HG02973 (cell line): ENCODE measurements at regions not wholly inside any gene's neighbourhood (a gene's known extent, or its start where the extent isn't known, plus 50 kb on each side); places are given as distances from the start of the nearest gene placed in this dataset.

Source experiments
- ATAC-seq: cut with Tn5 transposase; IDR thresholded peaks from one replicate; pipeline ENCODE4 v1.9.1; 2021; ENCODE audit warnings: moderate library complexity; ENCODE audit not compliant: unreplicated experiment

DNA sequence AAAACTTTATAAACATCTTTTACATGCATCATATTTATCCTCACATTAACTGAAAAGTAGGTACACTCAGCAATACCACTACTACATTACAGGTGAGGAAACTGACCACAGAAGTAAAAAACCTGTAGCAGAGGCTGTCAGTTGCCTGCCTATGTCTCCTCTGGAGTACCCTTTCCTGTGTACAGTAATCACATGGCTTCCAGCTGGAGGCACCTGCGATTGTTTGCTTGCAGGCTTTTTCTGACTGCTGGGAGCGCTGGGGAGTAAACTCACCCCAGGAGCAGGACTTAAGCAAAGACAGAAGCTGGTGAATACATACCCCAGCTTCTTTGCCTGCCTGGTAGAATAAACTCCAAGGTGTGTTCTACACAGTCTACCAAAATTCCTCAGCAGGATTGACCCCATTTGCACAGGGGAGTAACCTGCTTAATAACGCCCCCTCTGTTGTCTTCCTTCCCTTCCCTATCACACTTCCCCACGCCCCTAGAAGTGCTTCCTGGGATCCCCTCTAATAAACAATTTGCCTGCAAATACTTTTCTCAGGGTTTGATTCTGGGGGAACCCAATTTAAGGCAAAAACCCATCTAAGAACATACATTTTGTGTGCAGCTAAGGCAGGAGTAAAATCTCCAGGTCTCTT is 138.9 kb downstream of the PTH2R start:
- ATAC-seq, result no peak

- no peak for ATAC-seq
Measured at GRCh38 chr2:208546107-208546506, 139.5 kb downstream of the PTH2R start.

DNA sequence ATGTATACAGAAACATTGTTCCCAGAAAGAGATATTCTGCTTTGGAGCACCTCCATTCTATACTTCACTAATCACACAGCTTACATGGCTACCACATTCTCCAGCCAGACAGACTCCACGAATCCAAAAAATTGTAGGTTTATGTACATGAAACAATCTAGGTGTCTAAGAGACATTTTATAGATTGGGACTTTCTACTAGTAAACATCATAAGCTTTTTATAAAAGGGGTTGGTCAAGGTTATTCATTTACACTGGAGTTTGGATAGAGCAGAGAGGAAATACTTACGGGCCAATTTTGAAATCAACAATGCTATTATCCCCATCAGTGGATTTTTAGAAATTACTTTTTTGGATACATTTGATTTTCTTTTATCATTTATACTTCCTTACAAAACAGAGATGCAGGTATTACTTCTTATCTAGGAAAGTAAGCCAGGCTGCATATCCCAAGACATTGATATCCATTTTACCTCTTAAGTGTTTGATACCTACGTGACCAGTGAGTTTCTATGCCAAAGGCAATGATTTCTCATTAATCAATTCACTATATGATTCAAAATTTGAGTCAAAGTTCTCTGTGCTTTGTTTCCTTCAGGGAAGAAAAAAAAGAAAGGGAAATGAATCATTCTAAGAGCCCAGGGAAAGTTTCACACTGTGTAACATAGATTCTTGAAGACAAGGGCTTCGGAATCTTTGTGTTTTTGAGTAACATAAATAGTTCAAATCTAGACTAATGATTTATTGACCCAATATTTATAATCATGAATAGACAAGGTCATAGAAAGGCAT is 140.5 kb downstream of the PTH2R start:
- no peak for ATAC-seq

DNA sequence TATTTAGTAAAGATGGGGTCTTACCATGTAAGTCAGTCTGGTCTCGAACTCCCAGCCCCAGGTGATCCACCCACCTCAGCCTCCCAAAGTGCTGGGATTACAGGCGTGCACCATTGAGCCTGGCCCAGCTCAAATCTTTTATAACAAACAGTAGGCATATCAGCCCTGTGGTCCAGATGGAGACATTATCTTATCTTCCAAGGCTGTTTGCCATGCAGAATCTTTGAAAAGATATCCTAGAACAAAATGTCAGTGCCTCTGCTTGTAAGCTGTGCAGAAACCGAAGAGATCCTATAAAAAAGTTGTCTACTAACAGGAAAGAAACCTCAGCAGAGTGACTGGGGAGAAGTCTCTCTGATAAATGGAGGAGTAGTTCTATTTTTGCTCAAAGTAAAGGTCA is 142.1 kb downstream of the PTH2R start:
- no peak for ATAC-seq

GRCh38 chr2:208549546-208550158 is 143.1 kb downstream of the PTH2R start:
- no peak for ATAC-seq

DNA sequence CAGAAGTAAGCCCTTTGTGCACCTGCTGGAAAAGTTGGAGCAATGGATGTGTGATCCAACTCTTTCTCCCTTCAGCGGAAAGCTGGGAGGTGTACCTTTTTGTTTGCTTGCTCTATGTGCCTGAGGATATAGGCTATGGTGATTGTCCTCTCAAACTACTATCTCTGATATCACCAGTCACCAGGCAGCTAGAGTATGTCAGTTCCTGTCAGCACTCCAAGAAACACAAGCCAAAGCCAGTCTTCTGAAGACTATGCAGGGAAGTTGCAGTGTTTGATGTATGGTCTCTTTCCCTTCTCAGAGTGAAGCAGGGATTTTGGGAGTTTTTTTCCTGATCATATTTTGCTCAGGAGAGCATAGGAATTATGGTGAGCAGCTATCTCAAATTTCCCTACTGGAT is 146.4 kb downstream of the PTH2R start:
- ATAC-seq, result no peak

DNA sequence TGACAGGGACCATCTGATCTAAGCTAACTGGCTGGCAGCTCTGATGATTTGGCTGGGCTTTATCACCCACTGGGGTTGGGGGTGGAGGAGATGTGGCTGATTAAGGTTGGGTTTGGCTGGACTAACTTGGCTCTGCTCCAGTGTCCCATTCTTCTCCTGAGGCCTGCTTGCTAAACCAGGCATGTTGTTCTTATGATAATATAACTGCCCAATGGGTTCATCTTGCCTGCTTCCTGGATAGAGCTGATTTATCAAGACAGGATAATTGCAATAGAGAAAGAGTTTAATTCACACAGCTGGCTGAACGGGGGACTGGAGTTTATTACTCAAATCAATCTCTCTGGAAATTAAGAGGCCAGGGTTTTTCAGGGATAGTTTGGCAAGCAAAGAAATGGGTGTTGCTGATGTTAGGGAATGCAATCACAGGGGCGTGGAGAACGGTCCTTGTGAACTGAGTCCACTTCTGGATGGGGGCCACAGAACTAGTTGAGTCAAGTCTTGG is 150.4 kb downstream of the PTH2R start:
- ATAC-seq, result no peak

GRCh38 chr2:208565690-208566416 is 159.3 kb downstream of the PTH2R start:
- ATAC-seq, result no peak

DNA sequence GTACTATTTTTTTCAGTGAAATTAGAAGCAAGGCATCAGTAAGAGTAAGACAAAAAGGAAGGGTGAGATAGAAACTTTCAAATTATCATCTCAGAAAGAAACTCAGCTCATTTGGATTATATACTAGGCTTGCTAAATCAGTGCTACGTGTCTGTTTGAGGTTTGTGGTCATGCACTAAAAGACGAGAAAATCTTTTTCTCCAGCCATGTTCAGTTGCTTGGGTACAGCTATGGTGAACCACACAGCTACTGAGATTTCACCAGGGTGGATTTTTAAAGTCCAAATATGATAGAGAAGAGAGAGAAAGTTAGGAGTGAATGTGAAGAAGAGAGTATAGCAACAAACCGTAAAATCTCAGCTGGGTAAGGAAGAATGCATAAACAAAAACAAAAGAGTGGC is 161.6 kb downstream of the PTH2R start:
- no peak for ATAC-seq

DNA sequence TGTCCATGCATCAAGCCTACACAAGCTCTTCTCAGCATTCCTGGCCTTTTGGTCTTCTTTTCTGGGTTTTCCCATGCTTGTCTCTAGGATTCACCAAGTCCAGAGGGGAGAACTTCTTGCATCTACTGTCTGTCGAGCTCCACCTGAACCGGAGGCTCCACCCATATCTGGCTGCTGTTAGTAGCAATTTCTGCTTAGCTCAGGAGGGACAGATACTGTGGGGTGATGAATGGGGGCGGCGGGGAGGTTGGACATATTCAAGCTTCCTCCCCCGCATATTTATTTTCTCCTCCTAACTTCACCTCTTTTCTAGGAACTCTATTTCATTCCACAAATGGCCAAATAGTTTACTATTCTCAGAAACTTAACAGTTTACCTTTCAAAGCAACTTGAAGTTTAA is 163.5 kb downstream of the PTH2R start:
- no peak for ATAC-seq

DNA sequence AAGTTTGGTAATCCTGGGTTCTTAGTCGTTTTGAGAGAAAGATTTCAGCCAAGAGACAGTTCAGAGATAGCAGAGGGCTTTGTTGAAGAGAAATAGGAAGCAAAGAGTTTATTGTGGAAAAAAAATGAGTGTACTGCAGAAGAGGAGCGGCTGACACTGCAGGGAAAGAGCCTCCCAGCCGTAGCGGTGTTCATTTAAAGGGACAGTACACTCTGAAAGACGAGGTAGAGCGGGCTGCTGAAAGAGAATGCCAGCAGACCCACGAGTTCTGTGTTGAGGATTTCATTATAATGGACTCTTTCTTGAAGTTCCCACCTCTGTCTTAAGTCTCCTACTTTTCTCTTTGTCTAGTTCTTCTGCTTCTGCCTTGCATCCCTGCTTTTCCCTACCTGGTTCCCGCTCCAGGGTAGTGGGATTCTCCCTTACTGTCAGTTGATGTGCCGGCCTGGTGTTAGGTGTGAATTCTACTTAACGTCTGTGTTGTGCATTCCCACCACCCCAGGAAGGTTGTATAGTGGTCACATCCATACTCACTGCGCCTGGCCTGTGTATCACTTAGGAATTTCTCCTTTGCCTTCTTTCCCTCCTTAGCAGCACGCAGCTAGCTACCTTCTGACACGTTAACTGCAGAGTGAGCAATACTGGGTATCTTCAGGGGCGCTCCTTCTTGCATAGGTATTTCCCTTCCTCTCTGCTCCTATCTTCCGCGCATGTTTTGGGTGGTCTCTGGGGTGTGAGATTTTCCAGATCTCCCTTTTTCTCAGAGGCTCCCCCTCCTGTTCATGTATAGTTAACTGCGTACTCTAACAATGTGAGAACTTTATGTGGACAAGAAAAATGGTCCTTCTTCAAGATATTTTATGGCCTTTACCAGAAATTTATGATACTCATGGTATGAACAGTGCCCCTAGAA is 164.5 kb downstream of the PTH2R start:
- no peak for ATAC-seq

DNA sequence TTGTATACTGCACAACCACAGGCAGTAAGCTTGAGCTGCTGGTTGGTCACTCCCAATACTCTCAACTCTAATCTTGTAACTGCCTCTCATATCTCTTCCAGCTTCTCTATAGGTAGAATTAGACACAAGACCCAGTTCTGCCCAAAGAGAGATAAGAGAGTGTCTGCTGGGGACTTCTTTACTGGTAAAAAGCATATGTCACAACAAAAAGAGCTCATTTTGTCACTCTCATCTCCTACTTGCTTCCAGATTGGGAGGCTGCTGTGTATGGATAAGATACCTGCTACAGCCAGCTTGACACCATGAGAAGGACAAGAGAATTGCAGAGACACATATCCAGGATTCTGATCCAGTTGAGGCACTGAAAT is 165.2 kb downstream of the PTH2R start:
- no peak for ATAC-seq

DNA sequence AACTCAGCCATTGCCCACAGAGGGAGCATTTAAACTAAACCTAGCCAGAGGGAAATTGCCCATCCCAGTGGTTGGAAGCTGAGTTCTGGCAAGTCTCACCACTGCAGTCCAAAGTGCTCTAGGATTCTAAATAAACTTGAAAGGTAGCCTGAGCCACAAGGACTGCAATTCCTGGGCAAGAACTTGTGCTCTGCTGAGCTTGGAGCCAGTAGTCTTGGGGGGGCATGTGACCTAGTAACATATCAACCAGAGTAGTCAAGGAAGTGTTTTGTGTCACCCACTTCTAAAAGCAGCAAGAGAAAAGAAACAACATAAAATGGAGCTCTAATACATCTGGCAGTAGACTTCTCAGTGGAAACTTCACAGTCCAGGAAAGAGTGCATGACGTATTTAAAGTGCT is 167.0 kb downstream of the PTH2R start:
- no peak for ATAC-seq

DNA sequence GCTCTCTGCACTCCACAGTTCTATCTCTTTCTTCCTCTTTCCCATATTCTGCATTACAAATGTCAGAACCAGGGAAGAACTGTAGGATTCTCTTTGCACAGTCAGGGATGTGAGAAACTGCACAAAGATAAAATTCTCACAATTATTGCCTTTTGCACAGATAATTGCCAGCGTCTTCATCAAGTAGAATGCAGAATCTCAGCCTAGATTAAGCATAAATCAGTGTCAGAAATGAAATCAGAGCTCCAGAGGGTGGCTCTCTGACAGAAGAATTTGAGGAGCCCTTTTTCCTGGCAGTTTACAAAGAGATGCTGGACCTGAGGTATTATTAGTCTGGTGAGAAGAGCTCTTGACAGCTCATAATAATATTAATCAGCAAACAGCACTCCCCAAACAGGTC is 173.1 kb downstream of the PTH2R start:
- no peak for ATAC-seq

- ATAC-seq, result no peak
Measured at GRCh38 chr2:208584378-208584985, 177.9 kb downstream of the PTH2R start.

DNA sequence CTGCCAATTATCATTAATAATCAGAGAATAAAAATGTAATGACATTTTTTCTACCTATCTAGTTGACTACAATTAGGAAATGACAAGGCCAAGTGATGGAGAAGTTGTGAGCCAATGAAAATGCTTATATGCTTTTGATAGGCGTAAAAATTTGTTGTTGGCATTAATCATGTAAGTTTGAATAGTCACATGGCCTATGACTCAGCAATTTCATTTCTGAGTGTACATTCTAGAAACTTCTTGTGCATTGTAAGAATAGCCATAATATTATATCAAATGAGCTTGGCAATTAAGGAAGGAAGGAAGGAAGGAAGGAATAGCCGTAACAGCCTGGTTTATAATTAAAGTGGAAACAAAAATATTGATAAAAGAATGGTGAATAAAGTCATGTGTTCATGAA is 179.9 kb downstream of the PTH2R start:
- no peak for ATAC-seq

DNA sequence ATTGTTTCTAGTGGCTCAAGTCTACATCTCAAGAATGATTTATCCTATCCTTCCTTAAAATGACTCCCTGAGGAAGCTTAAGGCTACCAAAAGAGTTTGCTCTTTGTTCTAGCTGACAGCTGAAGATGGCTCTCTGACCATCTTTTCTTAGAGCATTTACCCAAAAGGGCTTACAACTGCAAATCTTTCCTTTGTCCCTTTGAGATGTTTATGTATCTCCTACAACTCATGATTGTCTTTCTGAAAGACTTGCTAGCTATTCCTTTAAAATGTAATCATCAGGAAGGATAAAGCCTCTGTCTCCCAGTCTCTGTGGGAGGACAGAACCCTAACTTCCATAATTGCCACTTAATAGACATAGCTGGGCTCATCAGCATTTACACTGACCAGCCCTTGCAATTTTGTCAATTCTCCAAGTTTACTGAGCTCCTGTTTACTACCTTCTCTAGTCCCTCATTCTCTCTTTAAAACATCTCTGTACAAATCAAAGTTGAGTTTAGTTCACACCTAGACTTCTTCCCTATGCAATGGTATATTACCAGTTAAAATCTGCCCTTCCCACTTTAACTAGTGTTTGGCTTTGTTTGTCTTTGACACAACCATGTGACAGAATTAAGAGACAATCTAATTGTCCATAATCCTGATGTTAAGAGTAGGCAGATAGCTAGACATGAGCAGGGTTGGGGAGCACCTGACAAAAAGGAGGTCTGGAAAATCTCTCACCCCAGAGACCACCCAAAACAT is 188.2 kb downstream of the PTH2R start:
- ATAC-seq, result no peak

DNA sequence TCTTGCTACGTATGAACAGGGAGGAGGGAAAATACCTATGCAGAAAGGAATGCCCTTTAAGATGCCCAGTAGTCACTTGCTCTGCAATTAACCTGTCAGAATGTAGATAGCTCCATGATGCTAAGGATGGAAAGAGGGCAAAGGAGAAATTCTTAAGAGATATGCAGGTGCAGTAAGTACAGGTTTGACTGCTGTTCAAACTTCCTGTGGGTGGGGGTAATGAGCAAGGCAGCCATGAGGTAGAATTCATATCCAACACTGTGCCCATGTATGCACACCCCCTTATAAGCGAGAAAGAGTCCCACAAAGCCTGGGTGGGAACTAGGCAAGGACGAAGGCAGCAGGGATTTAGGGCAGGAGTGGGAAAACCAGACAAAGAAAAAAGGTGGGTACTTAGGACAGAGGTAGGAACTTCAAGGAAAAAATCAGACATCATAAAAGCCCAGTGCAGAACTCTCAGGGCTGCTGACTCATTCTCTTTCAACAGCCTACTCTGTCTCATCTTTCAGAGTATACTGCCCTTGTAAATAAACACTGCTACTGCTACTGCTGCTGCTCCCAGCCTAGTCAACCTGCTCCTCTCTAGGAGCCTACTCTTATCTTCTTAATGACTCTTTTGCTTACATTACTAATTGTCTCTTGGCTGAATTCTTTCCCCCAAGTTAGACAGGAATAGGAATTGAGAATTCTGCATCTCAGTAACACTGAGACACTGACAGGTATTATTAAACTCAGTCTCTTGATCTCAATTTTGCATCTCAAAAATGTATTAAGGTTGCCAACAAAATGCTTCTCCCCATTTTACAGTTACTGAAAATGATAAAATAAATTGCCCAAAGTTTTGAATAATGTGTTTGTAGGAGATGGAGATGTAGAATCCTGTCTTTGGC is 189.0 kb downstream of the PTH2R start:
- no peak for ATAC-seq
